OCI-LY1 (cell line): ENCODE measurements at regions not wholly inside any gene's neighbourhood (a gene's known extent, or its start where the extent isn't known, plus 50 kb on each side); places are given as distances from the start of the nearest gene placed in this dataset.
"Not testable (repeated sequence)": the region's sequence is repeated elsewhere in the genome, so short reads cannot be mapped to it uniquely, and the experiment has no call there.

Experiments
- H2AFZ ChIP-seq: fragments of 200-600 bp; sonication (generic), shearing (Covaris generic); 2 replicates; pipeline ENCODE4 v1.6.0; 2014; ENCODE audit warnings: antibody characterized with exemption, mild to moderate bottlenecking, low read length
- H3F3A ChIP-seq: fragments of 200-600 bp; sonication (generic), shearing (Covaris generic); 2 replicates; pipeline ENCODE4 v1.6.0; 2014; ENCODE audit warnings: mild to moderate bottlenecking, antibody characterized with exemption, low read length, moderate library complexity; ENCODE audit not compliant: insufficient read depth
- H3K27ac ChIP-seq: fragments of 200-600 bp; sonication (generic); 2 replicates; pipeline ENCODE4 v1.5.1; 2014; ENCODE audit warnings: low read length, mixed run types, mild to moderate bottlenecking, low read depth; ENCODE audit not compliant: poor library complexity, severe bottlenecking
- H3K27me3 ChIP-seq: fragments of 200-600 bp; sonication (generic); 2 replicates; pipeline ENCODE4 v1.6.0; 2014; ENCODE audit warnings: antibody characterized with exemption, mild to moderate bottlenecking, low read length, moderate library complexity; ENCODE audit not compliant: insufficient read depth
- H3K36me3 ChIP-seq: fragments of 200-600 bp; sonication (generic); 2 replicates; pipeline ENCODE4 v1.6.1; 2014; ENCODE audit warnings: mild to moderate bottlenecking, antibody characterized with exemption, low read length, moderate library complexity, mixed read lengths; ENCODE audit not compliant: insufficient read depth
- H3K4me1 ChIP-seq: fragments of 200-600 bp; sonication (generic); 2 replicates; pipeline ENCODE4 v1.5.1; 2014; ENCODE audit warnings: mild to moderate bottlenecking, low read length, moderate library complexity; ENCODE audit not compliant: insufficient read depth, severe bottlenecking
- H3K4me2 ChIP-seq: fragments of 200-600 bp; sonication (generic), shearing (Covaris generic); 2 replicates; pipeline ENCODE4 v1.6.1; 2014; ENCODE audit warnings: low read length
- H3K4me3 ChIP-seq: fragments of 200-600 bp; sonication (generic); 2 replicates; pipeline ENCODE4 v1.5.1; 2014; ENCODE audit warnings: low read length, low read depth, mild to moderate bottlenecking, mixed read lengths; ENCODE audit not compliant: poor library complexity, severe bottlenecking
- H3K79me2 ChIP-seq: fragments of 200-600 bp; shearing (Covaris generic); 2 replicates; pipeline ENCODE4 v1.6.1; 2016; ENCODE audit warnings: mixed run types, low read length, mixed read lengths; ENCODE audit not compliant: insufficient read depth
- H3K9ac ChIP-seq: fragments of 200-600 bp; sonication (generic), shearing (Covaris generic); 2 replicates; pipeline ENCODE4 v1.6.1; 2014; ENCODE audit warnings: mild to moderate bottlenecking, low read length, mixed read lengths
- H3K9me2 ChIP-seq: fragments of 200-600 bp; sonication (generic), shearing (Covaris generic); 2 replicates; pipeline ENCODE4 v1.6.1; 2014; ENCODE audit warnings: low read depth, mild to moderate bottlenecking, low read length, mixed read lengths
- H3K9me3 ChIP-seq: fragments of 200-600 bp; shearing (Covaris generic); 2 replicates; pipeline ENCODE4 v1.6.1; 2014; ENCODE audit warnings: low read length, mixed read lengths
- H4K20me1 ChIP-seq: fragments of 200-600 bp; sonication (generic), shearing (Covaris generic); 2 replicates; pipeline ENCODE4 v1.6.0; 2016; ENCODE audit warnings: mild to moderate bottlenecking, low read length; ENCODE audit not compliant: insufficient read depth
- CTCF ChIP-seq: fragments of 200-600 bp; sonication (generic), shearing (Covaris generic); IDR thresholded peaks from 2 replicates; pipeline ENCODE4 v1.5.1; 2017; ENCODE audit warnings: mild to moderate bottlenecking, antibody characterized with exemption, low read length, moderate library complexity, mixed read lengths
- EZH2 ChIP-seq: fragments of 200-600 bp; sonication (generic), shearing (Covaris generic); IDR thresholded peaks from 2 replicates; pipeline ENCODE4 v1.8.0; 2017; ENCODE audit warnings: borderline replicate concordance, mixed run types, mild to moderate bottlenecking, antibody characterized with exemption, low read length, moderate library complexity, mixed read lengths

GRCh38 chr22:11598492-11599440 is 3929.2 kb upstream of the OR11H1 start:
- H3K9me2 ChIP-seq, result no peaks in the 10 kb centered on the region
- H3K27ac ChIP-seq, result no peak overlapping the region
- no peaks in the 10 kb centered on the region for H3K36me3 ChIP-seq
- H3K4me3 ChIP-seq, result no peak overlapping the region
- H3K4me1 ChIP-seq, result no peaks in the 10 kb centered on the region
- H3K9me3 ChIP-seq, result no peaks in the 10 kb centered on the region
- no peak overlapping the region for H3K4me2 ChIP-seq
- H4K20me1 ChIP-seq, result no peaks in the 10 kb centered on the region
- no peaks in the 10 kb centered on the region for H3F3A ChIP-seq
- no peaks in the 10 kb centered on the region for H3K79me2 ChIP-seq
- H3K9ac ChIP-seq, result no peak overlapping the region
- TF ChIP-seq CTCF (no peak), EZH2 (no peak)
- H3K27me3 ChIP-seq, result no peaks in the 10 kb centered on the region
- H2AFZ ChIP-seq, result no peak overlapping the region

GRCh38 chr22:11599456-11599855 is 3928.5 kb upstream of the OR11H1 start:
- not testable (repeated sequence) for H3K79me2 ChIP-seq, H3K9ac ChIP-seq, H3K4me1 ChIP-seq, H3K9me3 ChIP-seq, H3F3A ChIP-seq, H3K27ac ChIP-seq, H2AFZ ChIP-seq, H3K9me2 ChIP-seq, H3K4me2 ChIP-seq, H3K27me3 ChIP-seq, H3K4me3 ChIP-seq, H3K36me3 ChIP-seq, H4K20me1 ChIP-seq

GRCh38 chr22:11600161-11600560 is 3927.8 kb upstream of the OR11H1 start:
- not testable (repeated sequence) for H3K27ac ChIP-seq, H3F3A ChIP-seq, H3K27me3 ChIP-seq, H3K4me1 ChIP-seq, H3K36me3 ChIP-seq, H3K9me2 ChIP-seq, H4K20me1 ChIP-seq, H2AFZ ChIP-seq, H3K9ac ChIP-seq, H3K4me2 ChIP-seq, H3K79me2 ChIP-seq, H3K9me3 ChIP-seq, H3K4me3 ChIP-seq

GRCh38 chr22:11600896-11601890 is 3926.8 kb upstream of the OR11H1 start:
- not testable (repeated sequence) for H3K9me2 ChIP-seq, H3K27ac ChIP-seq, H3F3A ChIP-seq, H3K4me3 ChIP-seq, H2AFZ ChIP-seq, H3K9me3 ChIP-seq, H3K4me1 ChIP-seq, H3K79me2 ChIP-seq, H3K9ac ChIP-seq, H3K27me3 ChIP-seq, H3K36me3 ChIP-seq, H4K20me1 ChIP-seq, H3K4me2 ChIP-seq

- not testable (repeated sequence) for H3K4me2 ChIP-seq, H3K4me1 ChIP-seq, H3F3A ChIP-seq, H4K20me1 ChIP-seq, H3K9me3 ChIP-seq, H2AFZ ChIP-seq, H3K79me2 ChIP-seq, H3K4me3 ChIP-seq, H3K9ac ChIP-seq, H3K36me3 ChIP-seq, H3K27ac ChIP-seq, H3K27me3 ChIP-seq, H3K9me2 ChIP-seq
Observed at GRCh38 chr22:11604635-11605395, 3923.2 kb upstream of the OR11H1 start.
